Upper lobe of right lung (tissue), 1 donor: ENCODE measurements at regions not wholly inside any gene's neighbourhood (a gene's known extent, or its start where the extent isn't known, plus 50 kb on each side); places are given as distances from the start of the nearest gene placed in this dataset.

ENCODE experiments used
- ATAC-seq: fragments of 200-7000 bp; cut with Tn5 transposase; one replicate; pipeline ENCODE4 v1.9.1; 2020; ENCODE audit warnings: mild to moderate bottlenecking, moderate library complexity
- DNase-seq: peaks from one replicate; pipeline ENCODE4 v3.0.0-alpha.2; 2020
- H3K27ac ChIP-seq: fragments of 200-600 bp; one replicate; pipeline ENCODE4 v1.8.0; 2022
- H3K27me3 ChIP-seq: fragments of 200-600 bp; one replicate; pipeline ENCODE4 v1.8.0; 2022; ENCODE audit warnings: mild to moderate bottlenecking
- H3K36me3 ChIP-seq: fragments of 200-600 bp; one replicate; pipeline ENCODE4 v1.8.0; 2022
- H3K4me1 ChIP-seq: fragments of 200-600 bp; one replicate; pipeline ENCODE4 v1.8.0; 2022
- H3K4me3 ChIP-seq: fragments of 200-600 bp; one replicate; pipeline ENCODE4 v1.8.0; 2022; ENCODE audit warnings: mild to moderate bottlenecking
- H3K9me3 ChIP-seq: fragments of 200-600 bp; one replicate; pipeline ENCODE4 v1.8.0; 2022
- CTCF ChIP-seq: fragments of 200-600 bp; IDR thresholded peaks from one replicate; pipeline ENCODE4 v1.8.0; 2022; ENCODE audit warnings: antibody characterized with exemption
- intact Hi-C: fragments of 100-400 bp; cut with DNase I; formaldehyde crosslinking; loops from one replicate; pipeline ENCODE4 v1.11.0; 2022
- donor health status: DM: no; HTN: yes; CAD: no; lungs with severe emphysema.

GRCh38 chr11:23688411-23688810 lies 808.4 kb upstream of the LUZP2 start:
- DNase-seq (no peak), ATAC-seq (no peak)
- H3K9me3 ChIP-seq = no peaks in the 10 kb centered on the region
- no peak for TF ChIP-seq CTCF
- H3K4me3 ChIP-seq = no peak overlapping the region
- no peaks in the 10 kb centered on the region for H3K4me1 ChIP-seq
- intact Hi-C loops = no loop called here
- H3K27ac ChIP-seq = no peak overlapping the region
- H3K36me3 ChIP-seq = no peaks in the 10 kb centered on the region
- H3K27me3 ChIP-seq = no peaks in the 10 kb centered on the region

GRCh38 chr11:23688835-23689234 lies 808.0 kb upstream of the LUZP2 start:
- H3K36me3 ChIP-seq = no peaks in the 10 kb centered on the region
- TF ChIP-seq CTCF = no peak
- H3K4me3 ChIP-seq = no peak overlapping the region
- no peak for ATAC-seq
- H3K4me1 ChIP-seq = no peaks in the 10 kb centered on the region
- H3K27me3 ChIP-seq = no peaks in the 10 kb centered on the region
- intact Hi-C loops = no loop called here
- no peaks in the 10 kb centered on the region for H3K9me3 ChIP-seq
- H3K27ac ChIP-seq = no peak overlapping the region
- no peak for DNase-seq

GRCh38 chr11:23696688-23697415 lies 800.0 kb upstream of the LUZP2 start:
- no peak for DNase-seq
- TF ChIP-seq CTCF = no peak
- intact Hi-C loops = no loop called here

GRCh38 chr11:23704183-23704582 lies 792.7 kb upstream of the LUZP2 start:
- DNase-seq (no peak), ATAC-seq (no peak)
- Histone ChIP-seq H3K27ac (no peak overlapping the region), H3K4me3 (no peak overlapping the region), H3K27me3 (no peaks in the 10 kb centered on the region), H3K36me3 (no peaks in the 10 kb centered on the region), H3K4me1 (no peaks in the 10 kb centered on the region), H3K9me3 (no peaks in the 10 kb centered on the region)
- no peak for TF ChIP-seq CTCF
- intact Hi-C loops = no loop called here

More at GRCh38 chr11:23696688-23697415, 800.0 kb upstream of the LUZP2 start:
- Histone ChIP-seq H3K4me1 (no peaks in the 10 kb centered on the region), H3K27ac (no peak overlapping the region), H3K36me3 (no peaks in the 10 kb centered on the region), H3K27me3 (no peaks in the 10 kb centered on the region), H3K4me3 (no peak overlapping the region), H3K9me3 (no peaks in the 10 kb centered on the region)
- no peak for ATAC-seq

- Histone ChIP-seq H3K27me3 (no peaks in the 10 kb centered on the region), H3K36me3 (no peaks in the 10 kb centered on the region), H3K27ac (no peak overlapping the region), H3K4me3 (no peak overlapping the region), H3K4me1 (no peaks in the 10 kb centered on the region), H3K9me3 (no peaks in the 10 kb centered on the region)
- no peak for ATAC-seq
- DNase-seq = no peak
- no peak for TF ChIP-seq CTCF
- intact Hi-C loops = no loop called here
Measured at GRCh38 chr11:23711981-23712380, 784.9 kb upstream of the LUZP2 start.

GRCh38 chr11:23719016-23719415 lies 777.8 kb upstream of the LUZP2 start:
- Histone ChIP-seq H3K27ac (no peak overlapping the region), H3K4me3 (no peak overlapping the region), H3K36me3 (no peaks in the 10 kb centered on the region), H3K9me3 (no peaks in the 10 kb centered on the region), H3K4me1 (no peaks in the 10 kb centered on the region), H3K27me3 (no peaks in the 10 kb centered on the region)
- ATAC-seq (no peak), DNase-seq (no peak)
- no peak for TF ChIP-seq CTCF
- intact Hi-C loops = no loop called here
